Effector memory CD4-positive, alpha-beta T cell (primary cell): ENCODE measurements at regions not wholly inside any gene's neighbourhood (a gene's known extent, or its start where the extent isn't known, plus 50 kb on each side); places are given as distances from the start of the nearest gene placed in this dataset.
"Not testable (repeated sequence)": the region's sequence is repeated elsewhere in the genome, so short reads cannot be mapped to it uniquely, and the experiment has no call there.

Experiments
- DNase-seq, 3 donors: peaks; one replicate each; pipeline ENCODE4 v3.0.0-alpha.2; 2020
- H3K27ac ChIP-seq: 2 replicates; pipeline ENCODE4 v1.7.0; 2013; ENCODE audit warnings: mild to moderate bottlenecking, low read length, moderate library complexity; ENCODE audit not compliant: insufficient read depth, poor library complexity, severe bottlenecking
- H3K27me3 ChIP-seq: replicated peaks from 2 replicates; pipeline ENCODE4 v1.7.0; 2013; ENCODE audit warnings: mild to moderate bottlenecking, low read length; ENCODE audit not compliant: insufficient read depth, control insufficient read depth, poor library complexity, severe bottlenecking
- H3K36me3 ChIP-seq: 2 replicates; pipeline ENCODE4 v1.7.0; 2013; ENCODE audit warnings: mild to moderate bottlenecking, low read length, moderate library complexity; ENCODE audit not compliant: control insufficient read depth, insufficient read depth
- H3K4me1 ChIP-seq: 2 replicates; pipeline ENCODE4 v1.7.0; 2013; ENCODE audit warnings: low read length, mild to moderate bottlenecking; ENCODE audit not compliant: control insufficient read depth, insufficient read depth, poor library complexity, severe bottlenecking
- H3K4me3 ChIP-seq: 2 replicates; pipeline ENCODE4 v1.7.0; 2013; ENCODE audit warnings: low read length, low read depth, mild to moderate bottlenecking; ENCODE audit not compliant: insufficient read depth, poor library complexity, severe bottlenecking
- H3K9me3 ChIP-seq: 2 replicates; pipeline ENCODE4 v1.7.0; 2013; ENCODE audit warnings: mild to moderate bottlenecking, low read length, moderate library complexity; ENCODE audit not compliant: control insufficient read depth

DNA sequence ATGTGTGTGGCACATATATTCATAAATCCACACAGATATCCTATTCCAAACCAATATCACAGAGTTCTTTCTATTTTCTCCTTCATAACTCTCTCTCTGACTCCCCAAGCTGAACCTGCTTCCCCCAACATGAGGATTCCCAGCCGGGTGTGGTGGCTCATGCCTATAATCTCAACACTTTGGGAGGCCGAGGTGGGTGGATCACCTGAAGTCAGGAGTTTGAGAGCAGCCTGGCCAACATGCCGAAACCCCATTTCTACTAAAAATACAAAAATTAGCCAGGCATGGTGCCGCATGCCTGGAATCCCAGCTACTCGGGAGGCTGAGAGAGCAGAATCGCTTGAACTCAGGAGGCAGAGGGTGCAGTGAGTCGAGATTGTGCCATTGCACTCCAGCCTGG is 86.3 kb upstream of the GLI2 start:
- not testable (repeated sequence) for H3K9me3 ChIP-seq, H3K4me3 ChIP-seq

GRCh38 chr2:120650022-120650644 is 85.5 kb upstream of the GLI2 start:
- DNase-seq: no peak
- Histone ChIP-seq H3K36me3 (no peaks in the 10 kb centered on the region), H3K27me3 (no peaks in the 10 kb centered on the region), H3K4me1 (no peaks in the 10 kb centered on the region), H3K27ac (no peak overlapping the region), H3K4me3 (no peak overlapping the region), H3K9me3 (no peaks in the 10 kb centered on the region)

More for the DNA sequence above, 86.3 kb upstream of the GLI2 start:
- not testable (repeated sequence) for H3K27ac ChIP-seq, DNase-seq, H3K4me1 ChIP-seq, H3K36me3 ChIP-seq, H3K27me3 ChIP-seq

DNA sequence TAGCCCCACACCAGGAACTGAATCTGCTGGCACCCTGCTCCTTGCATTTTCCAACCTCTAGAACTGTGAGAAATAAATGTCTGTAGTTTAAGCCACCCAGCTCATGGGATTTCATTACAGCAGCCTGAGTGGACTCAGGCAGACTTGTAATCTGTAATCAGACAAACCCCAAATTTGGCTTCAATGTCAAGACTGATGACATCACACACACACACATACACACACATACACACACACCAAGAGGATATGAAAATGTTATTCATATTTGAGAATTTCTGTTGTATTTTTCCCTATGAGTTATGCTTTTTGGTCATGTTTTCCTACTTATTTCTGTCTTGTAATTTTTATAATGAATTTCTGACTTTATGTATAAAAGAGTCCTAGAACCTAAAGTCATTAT is 83.8 kb upstream of the GLI2 start:
- Histone ChIP-seq H3K9me3 (no peaks in the 10 kb centered on the region), H3K36me3 (no peaks in the 10 kb centered on the region), H3K4me3 (no peak overlapping the region), H3K27me3 (no peaks in the 10 kb centered on the region), H3K4me1 (no peaks in the 10 kb centered on the region), H3K27ac (no peak overlapping the region)
- no peak for DNase-seq

DNA sequence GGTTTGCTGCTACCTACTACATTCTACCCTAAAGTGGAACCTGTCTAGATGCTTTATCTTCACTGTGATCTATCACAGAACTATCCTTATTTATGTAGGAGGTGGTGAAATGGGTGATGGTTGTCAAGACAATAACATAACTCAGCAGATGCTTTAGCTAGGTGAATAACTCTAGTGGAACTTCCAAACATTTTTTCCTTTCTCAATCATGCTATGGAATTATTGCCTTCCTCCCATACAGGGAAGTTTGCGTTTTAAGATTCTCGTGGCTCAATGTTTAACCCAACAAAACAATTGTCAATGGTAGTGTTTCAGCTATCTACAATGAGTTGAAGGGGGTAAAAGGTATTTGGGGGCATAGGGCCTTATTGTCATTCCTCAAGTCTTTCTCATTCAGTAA is 82.6 kb upstream of the GLI2 start:
- Histone ChIP-seq H3K27ac (no peak overlapping the region), H3K27me3 (no peaks in the 10 kb centered on the region), H3K36me3 (no peaks in the 10 kb centered on the region), H3K9me3 (no peaks in the 10 kb centered on the region), H3K4me3 (no peak overlapping the region), H3K4me1 (no peaks in the 10 kb centered on the region)
- DNase-seq: no peak

DNA sequence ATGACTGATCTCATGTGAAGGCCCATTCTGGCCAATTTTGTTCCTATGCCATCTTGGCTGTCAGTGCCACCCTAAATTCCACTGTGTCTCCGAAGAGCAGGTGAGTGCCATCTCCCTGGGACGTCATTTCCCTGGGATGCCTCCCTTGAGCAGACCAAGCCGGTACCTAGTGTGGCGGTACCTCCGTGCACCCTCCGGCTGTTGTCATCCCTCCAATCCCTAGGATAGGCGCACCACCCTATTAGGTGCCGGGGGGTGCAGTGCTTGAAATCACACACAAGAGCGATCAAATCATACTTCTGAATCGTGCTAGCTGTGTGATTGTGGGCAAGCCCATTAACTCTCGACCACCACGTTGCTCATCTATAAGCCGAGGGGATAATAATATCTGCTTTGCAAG is 81.8 kb upstream of the GLI2 start:
- no peak overlapping the region for H3K27ac ChIP-seq
- H3K36me3 ChIP-seq: no peaks in the 10 kb centered on the region
- no peaks in the 10 kb centered on the region for H3K9me3 ChIP-seq
- no peak overlapping the region for H3K4me3 ChIP-seq
- no peaks in the 10 kb centered on the region for H3K27me3 ChIP-seq
- no peaks in the 10 kb centered on the region for H3K4me1 ChIP-seq
- DNase-seq: no peak

DNA sequence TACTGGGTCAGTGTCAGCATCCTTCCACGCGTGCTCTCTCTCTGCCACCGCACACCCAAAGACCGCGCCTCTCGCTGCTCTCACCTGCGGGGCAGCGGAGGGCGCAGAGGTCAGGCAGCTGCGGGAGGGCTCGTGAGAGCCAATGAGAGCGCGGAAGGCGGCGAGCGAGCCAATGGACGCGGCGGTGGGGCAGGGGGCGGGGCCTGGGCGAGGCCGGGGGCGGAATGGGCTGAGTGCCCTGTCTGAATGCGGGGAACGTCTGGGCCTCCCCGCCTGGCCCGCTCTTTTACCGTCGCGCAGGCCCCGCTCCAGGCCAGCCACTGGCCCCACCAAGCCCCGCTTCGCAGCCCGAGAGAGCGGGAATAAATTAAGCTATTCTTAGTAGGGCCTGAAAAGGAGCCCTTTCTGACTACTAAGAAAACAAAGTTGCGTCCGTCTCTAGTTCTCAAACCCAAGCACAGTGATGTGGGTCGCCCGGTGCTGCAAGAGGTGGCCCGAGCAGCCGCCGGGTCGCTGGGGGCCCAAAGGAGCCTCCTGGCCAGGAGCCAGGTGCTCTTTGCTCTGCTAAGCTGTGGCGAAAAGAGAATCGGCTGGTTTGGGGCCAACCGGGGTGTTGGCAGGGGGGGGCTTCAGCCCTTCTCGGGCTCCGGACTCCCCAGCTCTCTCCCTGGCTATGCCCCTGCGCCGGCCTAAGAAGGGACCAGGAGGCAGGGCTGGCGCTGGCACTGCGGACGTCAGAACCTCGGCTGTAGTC is 81.1 kb upstream of the GLI2 start:
- no peaks in the 10 kb centered on the region for H3K4me1 ChIP-seq
- no peak overlapping the region for H3K27ac ChIP-seq
- H3K36me3 ChIP-seq: no peaks in the 10 kb centered on the region
- no peaks in the 10 kb centered on the region for H3K9me3 ChIP-seq
- DNase-seq: no peak
- no peak overlapping the region for H3K4me3 ChIP-seq
- H3K27me3 ChIP-seq: no peaks in the 10 kb centered on the region

DNA sequence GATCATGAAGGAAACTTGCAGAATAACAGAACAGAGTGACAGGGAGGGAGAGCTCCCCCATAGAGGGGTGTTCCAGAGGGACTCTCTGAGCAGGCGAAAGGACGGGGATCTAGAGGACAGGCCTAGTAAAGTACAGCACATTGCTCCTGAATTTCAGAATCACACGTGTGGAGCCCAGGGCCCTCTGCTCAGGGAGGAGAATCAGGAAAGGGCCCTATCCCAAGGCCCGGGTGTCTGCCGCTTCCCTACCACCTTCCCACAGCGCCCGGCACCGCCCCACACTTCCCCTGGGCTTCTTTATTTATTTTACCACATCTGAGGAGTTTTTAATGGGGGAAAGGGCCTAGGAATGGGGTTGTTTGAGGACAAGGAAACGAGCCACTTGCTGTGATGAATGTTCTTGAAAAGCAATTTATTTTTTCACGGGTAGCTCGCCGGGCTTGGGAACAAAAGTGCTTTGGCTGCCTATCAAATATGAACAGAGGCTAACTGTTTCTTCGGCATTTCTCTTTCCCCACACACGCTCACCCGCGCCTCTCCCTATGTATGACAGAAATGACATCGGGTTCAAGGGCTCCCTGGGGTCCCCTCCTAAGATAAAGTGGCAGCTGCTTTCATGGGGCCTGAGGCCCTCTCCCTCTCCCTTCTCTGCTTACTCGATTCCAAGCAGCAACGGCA is 79.3 kb upstream of the GLI2 start:
- Histone ChIP-seq H3K4me1 (no peaks in the 10 kb centered on the region), H3K27ac (no peak overlapping the region), H3K36me3 (no peaks in the 10 kb centered on the region), H3K27me3 (no peaks in the 10 kb centered on the region), H3K4me3 (no peak overlapping the region), H3K9me3 (no peaks in the 10 kb centered on the region)
- DNase-seq: no peak

GRCh38 chr2:120658042-120658769 is 77.5 kb upstream of the GLI2 start:
- Histone ChIP-seq H3K27me3 (no peaks in the 10 kb centered on the region), H3K27ac (no peak overlapping the region), H3K4me3 (no peak overlapping the region), H3K36me3 (no peaks in the 10 kb centered on the region), H3K4me1 (no peaks in the 10 kb centered on the region), H3K9me3 (no peaks in the 10 kb centered on the region)
- DNase-seq: no peak

GRCh38 chr2:120658770-120659158 is 76.9 kb upstream of the GLI2 start:
- Histone ChIP-seq H3K27me3 (no peaks in the 10 kb centered on the region), H3K4me1 (no peaks in the 10 kb centered on the region), H3K36me3 (no peaks in the 10 kb centered on the region), H3K4me3 (no peak overlapping the region), H3K27ac (no peak overlapping the region), H3K9me3 (no peaks in the 10 kb centered on the region)
- no peak for DNase-seq
